ENCODE measurements at regions not wholly inside any gene's neighbourhood (a gene's known extent, or its start where the extent isn't known, plus 50 kb on each side); places are given as distances from the start of the nearest gene placed in this dataset.

DNA sequence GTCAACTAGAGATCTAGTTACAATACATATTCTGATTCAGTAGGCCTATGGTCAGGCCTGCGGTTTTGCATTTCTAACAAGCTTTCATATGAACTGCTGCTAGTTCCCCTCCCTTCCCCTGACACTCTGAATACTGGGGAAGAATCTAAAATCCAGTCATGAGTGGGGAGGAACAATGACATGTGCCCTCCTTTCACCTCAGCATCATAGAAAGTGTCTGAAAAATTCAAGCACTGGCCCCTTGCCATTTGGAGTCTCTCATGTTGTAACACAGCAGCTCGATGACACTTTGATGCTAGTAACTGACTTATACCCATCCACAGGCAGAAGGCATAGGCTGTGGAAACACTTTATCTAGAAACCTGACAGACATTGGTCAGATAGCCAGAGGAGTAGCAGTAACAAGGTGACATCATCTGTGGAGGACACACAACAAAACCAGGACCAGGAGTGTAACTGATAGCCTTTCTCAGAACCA, 161.9 kb upstream of the RASSF8 start:
- POLR2A ChIA-PET: no interaction called here
- DNase-seq: no peak
- Mint-ChIP-seq H3K4me3 (ENCODE audit: unreplicated experiment) (no peak overlapping the region), H3K36me3 (ENCODE audit: insufficient read depth, unreplicated experiment) (no peaks in the 10 kb centered on the region), H3K27me3 (ENCODE audit: insufficient read depth, unreplicated experiment) (no peaks in the 10 kb centered on the region), H3K4me1 (ENCODE audit: low read depth, unreplicated experiment) (peaks cover 5% of the 10 kb centered on the region), H3K27ac (ENCODE audit: unreplicated experiment) (no peak overlapping the region), H3K9me3 (ENCODE audit: unreplicated experiment) (no peaks in the 10 kb centered on the region)
- Histone ChIP-seq H3K27me3 (replicated peaks; ENCODE audit: control insufficient read depth, insufficient read depth, low read length) (no peaks in the 10 kb centered on the region), H3K36me3 (ENCODE audit: control insufficient read depth, insufficient read depth, low read length) (no peaks in the 10 kb centered on the region), H3K4me3 (ENCODE audit: low read depth, low read length) (no peak overlapping the region), H3K9me3 (no peaks in the 10 kb centered on the region), H3K4me1 (no peaks in the 10 kb centered on the region)
- intact Hi-C loops (cut with micrococcal nuclease; ENCODE audit: unreplicated experiment): no loop called here
- BruUV-seq (replicated peaks): no TSS peak
- CTCF ChIA-PET: no interaction called here
- TF ChIP-seq, protein P1, sequence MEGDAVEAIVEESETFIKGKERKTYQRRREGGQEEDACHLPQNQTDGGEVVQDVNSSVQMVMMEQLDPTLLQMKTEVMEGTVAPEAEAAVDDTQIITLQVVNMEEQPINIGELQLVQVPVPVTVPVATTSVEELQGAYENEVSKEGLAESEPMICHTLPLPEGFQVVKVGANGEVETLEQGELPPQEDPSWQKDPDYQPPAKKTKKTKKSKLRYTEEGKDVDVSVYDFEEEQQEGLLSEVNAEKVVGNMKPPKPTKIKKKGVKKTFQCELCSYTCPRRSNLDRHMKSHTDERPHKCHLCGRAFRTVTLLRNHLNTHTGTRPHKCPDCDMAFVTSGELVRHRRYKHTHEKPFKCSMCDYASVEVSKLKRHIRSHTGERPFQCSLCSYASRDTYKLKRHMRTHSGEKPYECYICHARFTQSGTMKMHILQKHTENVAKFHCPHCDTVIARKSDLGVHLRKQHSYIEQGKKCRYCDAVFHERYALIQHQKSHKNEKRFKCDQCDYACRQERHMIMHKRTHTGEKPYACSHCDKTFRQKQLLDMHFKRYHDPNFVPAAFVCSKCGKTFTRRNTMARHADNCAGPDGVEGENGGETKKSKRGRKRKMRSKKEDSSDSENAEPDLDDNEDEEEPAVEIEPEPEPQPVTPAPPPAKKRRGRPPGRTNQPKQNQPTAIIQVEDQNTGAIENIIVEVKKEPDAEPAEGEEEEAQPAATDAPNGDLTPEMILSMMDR (IDR thresholded peaks at IDR 0.05; ENCODE audit: insufficient read depth in 1 of 2, low read depth in 1 of 2, low read length in 1 of 2, severe bottlenecking in 1 of 2, unreplicated experiment in 1 of 2): no peak

DNA sequence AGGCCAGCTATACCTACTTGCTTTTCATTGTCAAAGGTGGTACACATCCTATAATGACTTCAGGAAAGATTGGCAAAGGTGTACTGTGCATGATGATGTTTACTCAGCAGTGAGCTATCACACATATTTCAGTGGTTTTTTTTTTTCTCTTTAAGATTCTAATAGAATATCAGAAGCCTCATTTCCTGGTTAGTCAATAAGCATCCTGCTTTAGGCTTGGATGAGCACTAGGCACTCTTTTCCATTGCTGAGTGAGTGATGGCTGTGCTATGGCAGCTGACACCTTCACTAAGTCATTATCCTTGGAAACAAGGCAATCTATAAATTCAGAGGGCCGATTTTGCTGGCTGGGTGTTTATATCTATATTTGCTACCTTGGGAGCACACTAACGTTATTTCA, 161.1 kb upstream of the RASSF8 start:
- H3K36me3 ChIP-seq (ENCODE audit: control insufficient read depth, insufficient read depth, low read length): no peaks in the 10 kb centered on the region
- BruUV-seq (replicated peaks): no TSS peak
- Mint-ChIP-seq H3K27ac (ENCODE audit: unreplicated experiment) (no peak overlapping the region), H3K4me1 (ENCODE audit: low read depth, unreplicated experiment) (peaks cover 5% of the 10 kb centered on the region), H3K36me3 (ENCODE audit: insufficient read depth, unreplicated experiment) (no peaks in the 10 kb centered on the region), H3K27me3 (ENCODE audit: insufficient read depth, unreplicated experiment) (no peaks in the 10 kb centered on the region), H3K9me3 (ENCODE audit: unreplicated experiment) (no peaks in the 10 kb centered on the region), H3K4me3 (ENCODE audit: unreplicated experiment) (no peak overlapping the region)
- no peaks in the 10 kb centered on the region for H3K27me3 ChIP-seq (replicated peaks; ENCODE audit: control insufficient read depth, insufficient read depth, low read length)
- no peaks in the 10 kb centered on the region for H3K9me3 ChIP-seq
- intact Hi-C loops (cut with micrococcal nuclease; ENCODE audit: unreplicated experiment): no loop called here
- no peak for DNase-seq
- no peak overlapping the region for H3K4me3 ChIP-seq (ENCODE audit: low read depth, low read length)
- TF ChIP-seq, protein P1 (IDR thresholded peaks at IDR 0.05; ENCODE audit: insufficient read depth in 1 of 2, low read depth in 1 of 2, low read length in 1 of 2, severe bottlenecking in 1 of 2, unreplicated experiment in 1 of 2): no peak
- POLR2A ChIA-PET: no interaction called here
- H3K4me1 ChIP-seq: no peaks in the 10 kb centered on the region
- CTCF ChIA-PET: no interaction called here

DNA sequence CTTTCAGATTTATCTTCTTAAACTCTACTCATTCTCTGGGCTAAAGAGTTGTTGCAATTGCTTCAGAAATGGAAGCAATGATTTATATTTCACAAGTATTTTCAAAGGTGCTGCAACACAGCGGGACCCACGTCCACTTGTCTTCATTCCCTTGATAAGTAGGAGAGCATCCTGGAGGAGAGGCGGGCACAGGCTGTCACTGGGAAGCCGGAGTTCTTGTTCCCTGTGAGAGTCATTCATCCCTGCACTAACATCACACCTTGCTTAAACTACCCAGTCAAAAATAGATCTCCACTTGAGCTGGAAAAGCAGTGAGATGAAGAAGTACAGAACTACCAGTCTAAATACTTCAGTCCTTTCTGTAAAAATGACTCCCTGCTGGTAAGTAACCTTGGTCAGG, 160.5 kb upstream of the RASSF8 start:
- CTCF ChIA-PET: no interaction called here
- Histone ChIP-seq H3K4me1 (no peaks in the 10 kb centered on the region), H3K36me3 (ENCODE audit: control insufficient read depth, insufficient read depth, low read length) (no peaks in the 10 kb centered on the region), H3K9me3 (no peaks in the 10 kb centered on the region), H3K27me3 (replicated peaks; ENCODE audit: control insufficient read depth, insufficient read depth, low read length) (no peaks in the 10 kb centered on the region), H3K4me3 (ENCODE audit: low read depth, low read length) (no peak overlapping the region)
- TF ChIP-seq, protein P1 (IDR thresholded peaks at IDR 0.05; ENCODE audit: insufficient read depth in 1 of 2, low read depth in 1 of 2, low read length in 1 of 2, severe bottlenecking in 1 of 2, unreplicated experiment in 1 of 2): no peak
- BruUV-seq (replicated peaks): no TSS peak
- no peaks in the 10 kb centered on the region for H3K27me3 Mint-ChIP-seq (ENCODE audit: insufficient read depth, unreplicated experiment)
- intact Hi-C loops (cut with micrococcal nuclease; ENCODE audit: unreplicated experiment): no loop called here
- peaks cover 5% of the 10 kb centered on the region for H3K4me1 Mint-ChIP-seq (ENCODE audit: low read depth, unreplicated experiment)
- no peaks in the 10 kb centered on the region for H3K9me3 Mint-ChIP-seq (ENCODE audit: unreplicated experiment)
- no peak for DNase-seq
- no peak overlapping the region for H3K4me3 Mint-ChIP-seq (ENCODE audit: unreplicated experiment)
- no peaks in the 10 kb centered on the region for H3K36me3 Mint-ChIP-seq (ENCODE audit: insufficient read depth, unreplicated experiment)
- H3K27ac Mint-ChIP-seq (ENCODE audit: unreplicated experiment): no peak overlapping the region
- POLR2A ChIA-PET: no interaction called here
